ENCODE measurements at regions not wholly inside any gene's neighbourhood (a gene's known extent, or its start where the extent isn't known, plus 50 kb on each side); places are given as distances from the start of the nearest gene placed in this dataset.

DNA sequence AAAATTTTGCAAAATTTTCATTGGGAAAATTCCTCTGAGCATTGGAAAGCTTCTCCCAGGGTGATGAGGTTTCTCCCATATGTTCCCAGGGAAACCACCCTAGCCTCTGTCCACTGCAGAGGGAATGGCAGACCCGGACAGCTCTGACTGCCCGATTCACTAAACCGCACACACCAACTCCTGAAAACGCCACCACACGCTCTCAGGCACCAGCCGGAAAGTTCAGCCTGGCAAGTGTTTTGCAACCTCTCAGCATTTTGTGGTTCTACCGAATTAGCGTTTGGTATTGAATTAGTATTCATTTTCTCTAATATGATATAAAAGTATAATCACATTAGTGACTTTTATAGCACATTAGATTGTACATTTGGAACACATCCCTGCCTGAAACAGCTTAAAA lies 213.4 kb downstream of the PHETA1 start:
- TF ChIP-seq POLR2A (IDR thresholded peaks at IDR 0.05), result no peak
- TF ChIP-seq, protein P1, sequence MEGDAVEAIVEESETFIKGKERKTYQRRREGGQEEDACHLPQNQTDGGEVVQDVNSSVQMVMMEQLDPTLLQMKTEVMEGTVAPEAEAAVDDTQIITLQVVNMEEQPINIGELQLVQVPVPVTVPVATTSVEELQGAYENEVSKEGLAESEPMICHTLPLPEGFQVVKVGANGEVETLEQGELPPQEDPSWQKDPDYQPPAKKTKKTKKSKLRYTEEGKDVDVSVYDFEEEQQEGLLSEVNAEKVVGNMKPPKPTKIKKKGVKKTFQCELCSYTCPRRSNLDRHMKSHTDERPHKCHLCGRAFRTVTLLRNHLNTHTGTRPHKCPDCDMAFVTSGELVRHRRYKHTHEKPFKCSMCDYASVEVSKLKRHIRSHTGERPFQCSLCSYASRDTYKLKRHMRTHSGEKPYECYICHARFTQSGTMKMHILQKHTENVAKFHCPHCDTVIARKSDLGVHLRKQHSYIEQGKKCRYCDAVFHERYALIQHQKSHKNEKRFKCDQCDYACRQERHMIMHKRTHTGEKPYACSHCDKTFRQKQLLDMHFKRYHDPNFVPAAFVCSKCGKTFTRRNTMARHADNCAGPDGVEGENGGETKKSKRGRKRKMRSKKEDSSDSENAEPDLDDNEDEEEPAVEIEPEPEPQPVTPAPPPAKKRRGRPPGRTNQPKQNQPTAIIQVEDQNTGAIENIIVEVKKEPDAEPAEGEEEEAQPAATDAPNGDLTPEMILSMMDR (IDR thresholded peaks at IDR 0.05), result no peak

Data from ovary (tissue), 3 donors.